ENCODE measurements at regions not wholly inside any gene's neighbourhood (a gene's known extent, or its start where the extent isn't known, plus 50 kb on each side); places are given as distances from the start of the nearest gene placed in this dataset.
A peak's percentile ranks its signal among the peaks of the same experiment; 100 is the strongest.
"Not testable (repeated sequence)": the region's sequence is repeated elsewhere in the genome, so short reads cannot be mapped to it uniquely, and the experiment has no call there.

DNA sequence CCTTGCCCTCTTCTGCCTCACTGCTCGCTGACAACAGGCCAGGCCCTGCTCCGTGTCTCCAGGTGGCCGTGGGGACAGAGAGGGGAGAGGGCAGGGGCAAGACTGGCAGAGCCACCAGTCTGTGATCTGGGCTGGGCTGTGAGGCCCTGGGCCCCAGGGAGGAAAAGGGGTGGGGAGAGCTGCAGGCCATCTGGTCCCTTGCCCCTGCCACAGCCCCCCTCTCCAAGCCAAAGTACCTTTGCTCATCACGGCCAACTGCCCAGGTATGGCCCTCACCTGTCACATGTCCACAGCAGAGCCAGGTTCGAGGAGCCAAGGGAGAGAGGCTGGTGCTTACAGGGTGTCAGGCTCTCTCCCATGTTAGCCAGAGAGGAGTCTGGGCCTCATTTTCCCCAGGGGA, 91.4 kb upstream of the LHX1 start:
- no peak for TF ChIP-seq MYC (IDR thresholded peaks at IDR 0.05; ENCODE audit: low read depth, low read length)
- TF ChIP-seq POLR2A (IDR thresholded peaks at IDR 0.05; ENCODE audit: extremely low read depth, insufficient read length): no peak
- TF ChIP-seq CTCF (IDR thresholded peaks at IDR 0.05; ENCODE audit: low read depth, low read length): no peak
- no peak for TF ChIP-seq MAX (IDR thresholded peaks at IDR 0.05; ENCODE audit: low read depth, low read length)
- DNase-seq (ENCODE audit: low read depth): no peak
- no peak overlapping the region for H3K4me3 ChIP-seq (ENCODE audit: low read depth, low read length)

DNA sequence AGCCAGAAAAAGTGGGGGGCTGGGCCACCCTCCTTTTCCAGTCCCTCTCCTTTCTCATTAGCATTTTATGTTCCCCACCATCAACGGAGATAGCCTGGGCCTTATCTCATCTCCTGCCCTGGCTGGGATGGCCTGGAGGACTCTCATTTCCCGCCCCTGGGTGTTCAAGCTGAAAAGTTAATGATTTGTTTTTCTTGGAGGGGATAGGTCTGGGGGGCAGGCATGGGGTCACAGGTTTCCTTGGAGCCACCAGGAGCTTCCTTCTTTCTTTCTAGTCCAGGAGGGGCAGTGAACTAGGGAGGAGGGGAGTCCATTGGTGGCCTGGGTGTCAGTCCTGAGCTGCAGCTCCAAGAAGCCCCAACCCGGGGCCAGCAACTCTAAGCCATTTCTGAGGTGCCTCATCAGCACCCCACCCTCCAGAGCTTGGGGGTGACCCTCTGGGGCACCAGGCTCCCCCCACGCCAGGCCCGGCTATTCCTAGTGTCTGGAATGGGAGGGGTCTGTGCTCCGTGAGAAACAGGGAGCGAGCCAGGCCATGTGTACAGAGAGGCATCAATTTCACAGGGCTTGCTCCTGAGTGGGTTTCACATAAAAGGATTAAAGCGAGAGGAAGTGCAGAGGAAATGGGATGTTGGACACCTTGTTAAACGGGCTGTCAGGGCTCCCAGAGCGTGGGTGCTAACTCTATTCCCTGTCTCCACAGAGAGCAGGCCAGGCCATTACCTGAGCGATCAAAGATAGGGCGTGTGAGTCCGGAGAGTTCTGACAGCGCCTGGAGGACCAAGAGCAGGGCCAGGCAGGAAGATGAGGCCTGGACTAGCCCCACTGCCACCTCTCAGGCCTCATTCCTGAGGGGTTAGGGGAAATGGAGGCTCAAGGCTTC, 90.6 kb upstream of the LHX1 start:
- no peak overlapping the region for H3K4me3 ChIP-seq (ENCODE audit: low read depth, low read length)
- DNase-seq (ENCODE audit: low read depth): no peak
- TF ChIP-seq MAX (IDR thresholded peaks at IDR 0.05; ENCODE audit: low read depth, low read length): no peak
- no peak for TF ChIP-seq POLR2A (IDR thresholded peaks at IDR 0.05; ENCODE audit: extremely low read depth, insufficient read length)
- no peak for TF ChIP-seq CTCF (IDR thresholded peaks at IDR 0.05; ENCODE audit: low read depth, low read length)
- TF ChIP-seq MYC (IDR thresholded peaks at IDR 0.05; ENCODE audit: low read depth, low read length): no peak

DNA sequence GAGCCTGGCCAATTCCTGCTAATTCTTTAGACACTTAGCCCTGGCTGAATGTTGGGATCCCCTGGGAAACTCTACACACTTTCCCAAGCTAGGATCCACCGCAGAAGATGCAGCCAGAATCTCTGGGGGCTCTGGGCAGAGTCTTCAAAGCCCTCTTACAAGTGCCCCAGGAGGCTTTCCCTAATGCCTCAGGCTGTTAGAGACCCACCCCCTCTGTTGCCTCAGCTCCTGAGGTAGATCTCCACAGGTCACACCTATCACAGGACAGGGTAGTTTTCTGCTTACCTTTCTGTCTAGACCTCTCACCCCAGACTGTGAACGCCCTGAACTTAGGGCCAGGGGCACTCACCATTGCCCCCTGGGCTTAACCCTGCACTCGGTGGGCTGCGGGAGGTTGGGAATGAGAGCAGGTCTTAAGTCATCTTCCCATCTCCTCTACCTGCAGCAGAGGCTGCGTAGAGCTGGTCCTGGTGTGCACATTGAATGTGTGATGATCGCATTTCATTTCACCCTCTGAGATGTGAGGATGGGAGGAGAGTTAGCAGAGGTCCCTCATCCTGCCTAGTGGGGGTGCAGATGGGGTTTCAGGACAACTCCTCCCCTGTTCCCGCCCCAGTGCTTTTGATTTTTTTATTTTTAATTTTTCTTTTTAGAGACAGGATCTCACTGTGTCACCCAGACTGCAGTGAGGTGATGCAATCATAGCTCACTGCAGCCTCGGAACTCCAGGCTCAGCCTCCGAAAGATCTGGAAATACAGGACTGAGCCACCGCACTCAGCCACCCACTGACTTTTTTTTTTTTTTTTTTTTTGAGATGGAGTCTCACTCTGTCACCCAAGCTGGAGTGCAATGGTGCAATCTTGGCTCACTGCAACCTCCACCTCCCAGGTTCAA, 89.0 kb upstream of the LHX1 start:
- TF ChIP-seq CTCF (IDR thresholded peaks at IDR 0.05; ENCODE audit: low read depth, low read length) (no peak), MYC (IDR thresholded peaks at IDR 0.05; ENCODE audit: low read depth, low read length) (no peak), POLR2A (IDR thresholded peaks at IDR 0.05; ENCODE audit: extremely low read depth, insufficient read length) (no peak), MAX (IDR thresholded peaks at IDR 0.05; ENCODE audit: low read depth, low read length) (no peak)
- H3K4me3 ChIP-seq (ENCODE audit: low read depth, low read length): no peak overlapping the region
- DNase-seq (ENCODE audit: low read depth): no peak

- not testable (repeated sequence) for H3K4me3 ChIP-seq (ENCODE audit: low read depth, low read length); DNase-seq (ENCODE audit: low read depth)
Observed at GRCh38 chr17:36849020-36849419, 88.3 kb upstream of the LHX1 start.

GRCh38 chr17:36849871-36850348, 87.4 kb upstream of the LHX1 start:
- peak; percentile 21 for DNase-seq (ENCODE audit: low read depth)
- TF ChIP-seq POLR2A (IDR thresholded peaks at IDR 0.05; ENCODE audit: extremely low read depth, insufficient read length) (no peak), CTCF (IDR thresholded peaks at IDR 0.05; ENCODE audit: low read depth, low read length) (peak; percentile 25)
- no peak overlapping the region for H3K4me3 ChIP-seq (ENCODE audit: low read depth, low read length)

- DNase-seq (ENCODE audit: low read depth): peak; percentile 21
- TF ChIP-seq CTCF (IDR thresholded peaks at IDR 0.05; ENCODE audit: low read depth, low read length) (no peak), MAX (IDR thresholded peaks at IDR 0.05; ENCODE audit: low read depth, low read length) (no peak), POLR2A (IDR thresholded peaks at IDR 0.05; ENCODE audit: extremely low read depth, insufficient read length) (no peak), MYC (IDR thresholded peaks at IDR 0.05; ENCODE audit: low read depth, low read length) (no peak)
Observed at GRCh38 chr17:36850790-36851189, 86.5 kb upstream of the LHX1 start.

More at GRCh38 chr17:36850790-36851189, 86.5 kb upstream of the LHX1 start:
- H3K4me3 ChIP-seq (ENCODE audit: low read depth, low read length): no peak overlapping the region

Measured in NB4 (cell line).